AG20443 (cell line): ENCODE measurements at regions not wholly inside any gene's neighbourhood (a gene's known extent, or its start where the extent isn't known, plus 50 kb on each side); places are given as distances from the start of the nearest gene placed in this dataset.

Experiments used
- DNase-seq: peaks from one replicate; pipeline ENCODE4 v3.0.0; 2012; ENCODE audit warnings: low spot score, mixed read lengths

DNA sequence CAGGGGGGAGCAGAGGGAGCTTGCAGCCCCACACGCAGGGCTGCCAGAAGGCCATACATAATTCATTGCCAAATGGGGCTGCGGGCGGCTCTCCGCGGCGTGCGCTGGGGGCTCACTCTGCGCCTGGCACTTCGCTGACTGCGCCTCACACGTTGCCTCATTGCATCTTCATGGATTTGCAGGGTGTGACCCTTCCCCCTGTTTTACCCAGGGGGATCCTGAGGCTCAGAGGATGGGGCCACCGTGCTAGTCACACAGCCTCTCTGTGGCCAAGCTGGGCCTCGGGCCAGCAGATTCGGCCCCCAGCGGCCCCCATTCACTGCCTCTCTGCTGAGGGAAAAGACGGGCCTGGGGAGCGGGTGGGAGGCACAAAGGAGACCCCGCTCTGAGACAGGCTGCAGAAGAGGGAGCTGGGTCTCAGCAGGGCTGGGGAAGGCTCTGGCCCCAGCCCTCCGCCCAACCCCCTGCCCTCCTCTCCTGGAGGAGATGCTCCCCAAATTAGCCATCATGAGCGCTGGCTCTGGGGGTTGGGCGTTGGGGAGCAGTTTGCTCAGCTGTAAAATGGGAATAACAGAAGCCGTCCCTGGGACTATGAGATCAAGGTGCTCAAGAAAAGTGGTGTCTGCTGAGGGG lies 115.5 kb downstream of the C9orf50 start:
- no peak for DNase-seq

DNA sequence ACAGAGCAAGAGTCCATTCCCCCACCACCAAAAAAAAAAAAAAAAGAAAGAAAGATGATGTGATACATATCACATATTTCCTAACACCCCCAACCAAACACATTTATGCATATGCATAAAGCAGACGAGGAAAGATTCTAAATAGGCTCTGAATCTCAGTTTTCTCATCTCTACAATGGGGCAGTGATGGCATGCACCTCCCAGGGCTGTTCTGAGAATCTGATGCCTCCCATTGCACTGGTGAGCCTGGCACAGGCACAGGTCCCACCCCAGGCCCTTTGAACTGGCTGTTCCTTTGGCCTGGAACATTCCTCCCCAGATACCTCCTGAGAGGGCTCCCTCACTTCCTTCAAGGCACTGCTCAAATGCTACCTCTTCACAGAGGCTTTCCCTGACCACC lies 116.5 kb downstream of the C9orf50 start:
- DNase-seq = no peak

DNA sequence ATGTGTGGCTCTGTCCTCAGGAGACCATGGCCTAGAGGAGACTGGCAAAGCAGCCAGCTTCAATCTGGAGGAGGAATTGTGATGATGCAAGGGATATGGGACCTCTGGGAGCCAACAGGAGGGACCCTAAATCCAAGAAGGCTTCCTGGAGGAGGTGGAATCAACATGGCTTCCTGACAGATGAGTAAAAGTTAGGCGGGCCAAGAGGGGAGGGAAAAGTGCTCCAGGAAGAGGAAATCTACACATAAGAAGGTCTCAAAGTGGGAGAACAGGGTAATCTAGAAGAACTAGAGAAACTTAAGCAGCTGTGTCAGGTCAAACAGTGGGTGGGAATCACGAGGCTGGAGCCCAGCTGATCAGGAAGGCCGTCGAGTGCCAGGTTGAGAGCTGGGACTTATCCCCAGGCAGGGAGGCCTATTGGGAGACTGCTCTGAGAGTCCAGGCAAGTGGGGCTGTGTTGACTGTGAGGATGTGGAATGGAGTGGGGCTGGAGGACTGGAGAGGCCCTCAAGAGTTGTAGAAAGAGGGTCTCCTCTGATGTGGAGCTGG lies 119.1 kb downstream of the C9orf50 start:
- DNase-seq = no peak

DNA sequence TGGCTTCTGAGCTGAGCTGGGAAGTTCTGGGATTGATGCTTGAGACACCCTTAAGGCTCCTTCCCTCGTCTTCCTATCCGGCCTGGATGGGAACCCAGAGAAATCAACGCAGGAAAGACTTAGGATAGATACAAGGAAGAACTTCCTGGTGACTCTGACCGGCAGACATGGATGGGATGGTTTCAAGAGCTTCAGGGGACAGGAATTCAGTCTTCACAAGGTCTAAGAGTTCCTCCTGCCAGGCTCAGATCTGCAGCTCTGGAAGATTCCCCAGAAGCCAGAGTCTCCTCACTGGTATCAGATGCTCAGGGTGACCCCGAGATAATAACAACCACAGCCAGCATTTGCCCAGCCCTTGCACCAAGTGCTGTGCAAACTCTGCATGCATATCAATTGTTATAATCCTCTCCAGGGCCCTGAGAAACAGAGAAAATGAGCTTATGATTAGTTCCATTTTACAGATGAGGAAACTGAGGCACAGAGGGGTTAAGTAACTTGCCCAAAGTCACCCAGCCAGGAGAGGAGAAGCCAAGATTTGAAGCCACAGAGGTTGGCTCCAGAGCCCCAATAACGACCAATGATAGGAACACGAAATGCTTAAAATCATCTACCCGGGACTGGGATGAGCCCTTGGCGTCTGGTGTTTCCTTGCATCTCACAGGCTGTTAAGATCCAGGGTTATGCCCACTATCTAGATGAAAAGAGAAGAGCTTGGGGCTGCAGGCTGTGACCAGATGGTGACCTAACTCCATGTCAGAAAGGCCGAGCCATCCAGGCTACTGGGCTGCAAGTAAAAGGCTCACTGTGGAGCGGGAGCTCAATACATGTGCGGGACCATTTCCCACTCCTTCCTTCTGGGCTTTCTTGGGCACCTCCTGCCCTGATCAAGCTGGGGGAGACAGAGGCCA lies 119.8 kb downstream of the C9orf50 start:
- DNase-seq = no peak

GRCh38 chr9:129500161-129500862 lies 120.6 kb downstream of the C9orf50 start:
- DNase-seq = no peak

GRCh38 chr9:129498451-129499384 lies 122.2 kb downstream of the C9orf50 start:
- DNase-seq = no peak

GRCh38 chr9:129497813-129498450 lies 123.0 kb downstream of the C9orf50 start:
- DNase-seq = no peak

DNA sequence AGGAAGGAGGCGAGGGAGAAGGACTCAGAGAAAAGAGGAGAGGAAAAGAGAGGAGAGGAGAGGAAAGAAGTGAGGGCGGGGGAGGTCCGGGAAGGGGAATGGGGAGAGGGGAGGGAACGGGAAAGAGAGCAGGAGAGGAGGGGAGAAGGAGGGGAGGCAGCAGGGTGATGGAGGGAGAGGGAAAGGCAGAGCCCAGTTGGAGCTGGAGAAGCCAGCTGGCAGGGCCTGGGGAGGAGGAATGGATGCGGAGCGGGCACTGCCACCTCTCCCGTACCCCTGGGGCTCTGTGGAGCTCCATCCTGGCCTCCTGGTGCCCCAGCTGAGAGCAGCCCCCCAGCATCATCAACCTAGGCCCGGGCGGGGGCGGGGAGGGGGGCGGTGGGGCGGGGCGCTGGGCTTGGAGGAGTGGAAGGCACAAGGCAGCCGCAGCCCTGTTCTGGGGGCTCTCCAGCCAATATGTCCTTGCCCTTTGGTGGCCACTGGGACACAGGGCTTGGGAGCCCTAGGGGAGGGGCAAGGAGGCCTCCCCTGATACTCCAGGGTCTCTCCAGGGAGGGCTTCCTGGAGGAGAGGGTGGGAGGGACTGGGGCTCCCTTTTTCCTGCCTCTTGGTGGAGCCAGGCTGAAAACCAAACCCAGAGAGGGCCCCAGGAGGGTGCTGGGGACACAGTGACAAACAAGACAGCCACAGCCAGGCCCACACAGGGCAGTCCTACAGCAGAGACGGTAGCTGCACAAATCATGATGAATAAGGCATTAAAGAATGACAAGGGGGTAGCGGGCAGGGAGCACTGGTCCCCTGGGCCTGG lies 123.7 kb downstream of the C9orf50 start:
- DNase-seq = peak; percentile 62

GRCh38 chr9:129496473-129497004 lies 124.4 kb downstream of the C9orf50 start:
- DNase-seq = peak; percentile 91

GRCh38 chr9:129495620-129496472 lies 125.1 kb downstream of the C9orf50 start:
- peak; percentile 92 for DNase-seq

GRCh38 chr9:129494113-129494789 lies 126.7 kb downstream of the C9orf50 start:
- no peak for DNase-seq

- DNase-seq = no peak
Measured at GRCh38 chr9:129493706-129494047, 127.2 kb downstream of the C9orf50 start.

- no peak for DNase-seq
Measured at GRCh38 chr9:129493002-129493705, 127.7 kb downstream of the C9orf50 start.

- no peak for DNase-seq
Measured at GRCh38 chr9:129491487-129491855, 129.4 kb downstream of the C9orf50 start.

DNA sequence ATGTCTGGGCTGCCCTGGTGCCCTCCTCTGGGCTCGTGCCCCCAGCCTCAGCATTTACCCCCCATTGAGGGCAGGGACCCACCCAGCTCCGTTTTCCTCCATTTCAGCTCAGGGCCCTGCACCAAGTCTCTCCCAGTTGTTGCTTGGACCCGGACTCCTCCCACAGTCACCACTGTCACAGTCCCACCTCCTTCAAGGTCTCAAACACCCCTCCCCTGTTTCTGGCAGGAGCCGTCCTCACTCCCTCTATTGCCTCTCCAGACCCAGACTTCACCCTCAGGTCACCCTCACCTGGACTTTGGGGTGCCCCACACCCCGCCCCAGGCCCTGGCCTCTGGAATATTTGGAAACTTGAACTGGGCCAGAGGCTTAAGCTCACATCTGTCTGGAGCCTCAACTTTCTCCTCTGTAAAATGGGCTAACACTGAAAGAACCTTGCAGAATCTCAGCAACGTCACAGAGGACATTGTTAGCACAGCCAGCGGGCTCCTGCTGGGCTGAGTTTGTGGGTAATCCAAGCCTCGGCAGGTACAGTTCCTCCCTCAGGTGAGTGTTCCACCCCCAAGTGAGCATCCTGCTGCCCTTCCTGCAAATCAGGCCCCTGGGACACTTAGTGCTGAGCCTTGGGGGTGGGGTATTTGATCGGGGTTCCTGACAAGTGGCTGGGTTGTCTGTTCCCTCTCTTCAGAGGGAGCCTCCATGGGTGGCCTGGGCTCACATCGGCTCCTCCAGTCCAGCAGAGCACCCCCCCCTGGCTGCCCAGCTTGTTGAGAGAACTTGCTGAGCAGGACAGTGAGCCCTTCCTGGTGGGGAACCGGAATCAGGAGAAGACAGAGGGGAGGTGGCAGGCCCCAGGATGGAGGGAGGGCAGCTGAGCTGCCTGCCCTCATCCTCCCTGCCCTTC lies 130.1 kb downstream of the C9orf50 start:
- no peak for DNase-seq

DNA sequence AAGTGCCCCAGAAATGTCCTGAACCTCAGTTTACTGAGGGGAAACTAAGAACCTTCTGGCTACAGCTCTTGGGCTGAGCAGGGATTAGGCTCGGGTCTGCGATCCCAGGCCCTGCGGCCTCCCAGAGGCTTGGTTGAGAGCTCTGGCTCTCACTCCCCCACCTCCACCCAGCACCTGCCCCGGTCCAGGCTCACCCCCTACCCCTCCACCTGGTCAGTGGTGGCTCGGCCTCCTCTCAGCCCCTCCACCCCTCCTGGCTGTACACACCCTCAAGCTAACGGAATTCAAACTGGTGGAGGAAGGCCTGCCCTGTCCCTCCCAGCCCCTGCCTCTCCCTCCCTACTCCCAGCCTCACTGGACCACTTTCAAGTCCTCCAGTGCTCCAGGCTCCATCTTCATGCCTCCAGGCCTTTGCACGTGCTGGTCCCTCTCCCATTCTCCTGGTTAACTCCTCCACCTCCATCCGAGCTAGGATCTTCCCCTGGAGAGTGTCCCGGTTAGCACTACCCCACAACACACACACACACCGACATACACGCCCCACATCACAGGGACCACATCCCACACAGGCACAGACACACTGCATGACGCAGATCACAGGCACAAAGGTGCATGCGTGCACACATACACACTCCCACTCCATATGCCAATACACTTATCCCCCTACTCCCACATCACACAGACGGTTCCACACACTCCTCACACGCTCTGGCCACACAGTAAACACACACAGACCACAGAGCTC lies 130.9 kb downstream of the C9orf50 start:
- no peak for DNase-seq
